Ovary (tissue), 3 donors: ENCODE measurements at regions not wholly inside any gene's neighbourhood (a gene's known extent, or its start where the extent isn't known, plus 50 kb on each side); places are given as distances from the start of the nearest gene placed in this dataset.

ENCODE experiments used
- CTCF ChIP-seq, 3 donors: fragments of 450-650 bp in 2 of 3; fragments of 200-600 bp in 1 of 3; IDR thresholded peaks; one replicate each; pipeline versions ENCODE4 v1.5.1 to v1.8.0; 2016 to 2022; ENCODE audit warnings: antibody characterized with exemption in 3 of 3, mild to moderate bottlenecking in 1 of 3
- EP300 ChIP-seq: sonication (generic); formaldehyde crosslinking; IDR thresholded peaks from one replicate; pipeline ENCODE4 v1.6.1; 2017; ENCODE audit warnings: antibody characterized with exemption
- POLR2A ChIP-seq: fragments of 450-650 bp; IDR thresholded peaks from one replicate; pipeline ENCODE4 v1.6.1; 2017; ENCODE audit warnings: antibody characterized with exemption, mild to moderate bottlenecking, moderate library complexity
- donor health status: DM: no; HTN: no; CAD: no.

GRCh38 chr5:170439223-170439943 is 50.2 kb upstream of the KCNMB1 start:
- TF ChIP-seq CTCF (IDR thresholded peaks at IDR 0.05) (no peak), EP300 (no peak), POLR2A (no peak)
